ENCODE measurements at regions not wholly inside any gene's neighbourhood (a gene's known extent, or its start where the extent isn't known, plus 50 kb on each side); places are given as distances from the start of the nearest gene placed in this dataset.

DNA sequence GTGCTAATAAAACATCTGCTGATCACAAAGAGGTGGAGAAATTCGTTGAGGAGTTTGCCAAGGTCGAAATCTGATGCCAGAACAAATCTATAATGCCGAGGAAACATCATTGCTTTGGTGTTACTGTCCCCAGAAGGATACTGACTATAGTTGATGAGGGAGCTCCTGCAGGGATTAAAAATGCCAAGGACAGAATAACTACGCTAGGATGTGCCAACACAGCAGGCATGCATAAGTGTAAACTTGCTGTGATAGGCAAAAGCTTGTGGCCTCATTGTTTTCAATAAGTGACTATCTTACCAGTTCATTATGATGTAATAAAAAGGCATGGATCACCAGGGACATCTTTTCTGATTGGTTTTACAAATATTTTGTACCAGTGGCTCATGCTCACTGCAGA is 66.8 kb upstream of the ADCY2 start:
- H3K4me3 ChIP-seq (ENCODE audit: low read length), result no peak overlapping the region
- no peak for TF ChIP-seq CTCF (conservative IDR thresholded peaks at IDR 0.05; ENCODE audit: low read depth, low read length)
- no peak for DNase-seq (ENCODE audit: low read depth)

GRCh38 chr5:7329712-7330111 is 66.2 kb upstream of the ADCY2 start:
- H3K4me3 ChIP-seq (ENCODE audit: low read length), result no peak overlapping the region
- no peak for DNase-seq (ENCODE audit: low read depth)
- TF ChIP-seq CTCF (conservative IDR thresholded peaks at IDR 0.05; ENCODE audit: low read depth, low read length), result no peak

DNA sequence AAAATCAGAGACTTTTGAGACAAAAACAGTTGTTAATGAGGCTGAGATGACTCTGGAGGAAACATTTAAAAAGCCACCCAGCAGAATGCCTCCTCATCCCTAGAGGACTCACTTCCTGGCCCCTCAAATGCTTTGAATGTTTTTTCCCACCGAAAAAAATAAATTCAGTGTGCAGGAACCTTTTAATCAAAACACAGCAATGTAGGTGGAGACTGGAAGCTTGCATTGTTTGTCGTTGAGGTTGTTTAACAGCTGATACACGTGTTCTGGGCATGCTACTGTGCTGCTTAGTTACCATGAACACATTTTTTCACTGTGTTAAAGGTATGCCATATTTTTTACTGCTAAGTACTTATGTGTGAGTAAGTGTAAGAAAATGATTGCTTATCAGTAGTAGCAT is 65.7 kb upstream of the ADCY2 start:
- no peak overlapping the region for H3K4me3 ChIP-seq (ENCODE audit: low read length)
- no peak for TF ChIP-seq CTCF (conservative IDR thresholded peaks at IDR 0.05; ENCODE audit: low read depth, low read length)
- no peak for DNase-seq (ENCODE audit: low read depth)

- DNase-seq (ENCODE audit: low read depth), result no peak
- no peak for TF ChIP-seq CTCF (conservative IDR thresholded peaks at IDR 0.05; ENCODE audit: low read depth, low read length)
- H3K4me3 ChIP-seq (ENCODE audit: low read length), result no peak overlapping the region
Measured at GRCh38 chr5:7331131-7331530, 64.8 kb upstream of the ADCY2 start.
